ENCODE measurements at regions not wholly inside any gene's neighbourhood (a gene's known extent, or its start where the extent isn't known, plus 50 kb on each side); places are given as distances from the start of the nearest gene placed in this dataset.

DNA sequence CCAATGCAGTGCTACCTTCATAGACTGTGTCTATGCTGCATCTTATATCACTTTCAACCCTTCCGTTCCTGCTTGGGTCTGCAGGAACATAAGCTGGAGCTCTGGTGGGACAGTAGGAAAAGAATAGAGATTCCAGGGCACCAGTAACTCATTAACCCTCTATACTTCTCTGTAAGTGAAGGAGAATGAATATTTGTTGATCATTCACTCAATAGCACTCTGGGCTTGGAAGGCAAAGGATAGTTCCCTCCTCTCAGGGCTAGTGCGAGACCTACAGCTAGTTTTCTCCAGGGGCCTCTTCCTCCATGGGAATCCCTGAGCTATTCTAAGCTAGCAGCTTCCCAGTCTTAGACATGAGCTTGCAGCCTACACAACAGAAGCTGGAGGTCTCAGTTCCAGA, 84.7 kb downstream of the BMP4 start:
- Histone ChIP-seq H3K27me3 (ENCODE audit: insufficient read depth, low read length, poor library complexity) (no peaks in the 10 kb centered on the region), H3K9ac (ENCODE audit: low read depth, low read length) (no peak overlapping the region), H3K27ac (ENCODE audit: low read length) (no peak overlapping the region), H3K4me2 (ENCODE audit: insufficient read depth, low read length) (no peak overlapping the region), H3K79me2 (ENCODE audit: insufficient read depth, low read length) (no peaks in the 10 kb centered on the region), H3K36me3 (ENCODE audit: insufficient read depth, low read length) (no peaks in the 10 kb centered on the region), H3K4me1 (ENCODE audit: insufficient read depth, low read length) (no peaks in the 10 kb centered on the region), H4K20me1 (ENCODE audit: insufficient read depth, low read length) (no peaks in the 10 kb centered on the region), H3K4me3 (ENCODE audit: low read depth in 1 of 2, low read length in 2 of 2) (no peak overlapping the region), H3K9me3 (ENCODE audit: insufficient read depth, low read length, severe bottlenecking) (no peaks in the 10 kb centered on the region), H2AFZ (ENCODE audit: low read depth, low read length) (no peak overlapping the region)
- DNase-seq (no peak), ATAC-seq (ENCODE audit: insufficient read depth, low read depth) (no peak)
- TF ChIP-seq, protein P1, sequence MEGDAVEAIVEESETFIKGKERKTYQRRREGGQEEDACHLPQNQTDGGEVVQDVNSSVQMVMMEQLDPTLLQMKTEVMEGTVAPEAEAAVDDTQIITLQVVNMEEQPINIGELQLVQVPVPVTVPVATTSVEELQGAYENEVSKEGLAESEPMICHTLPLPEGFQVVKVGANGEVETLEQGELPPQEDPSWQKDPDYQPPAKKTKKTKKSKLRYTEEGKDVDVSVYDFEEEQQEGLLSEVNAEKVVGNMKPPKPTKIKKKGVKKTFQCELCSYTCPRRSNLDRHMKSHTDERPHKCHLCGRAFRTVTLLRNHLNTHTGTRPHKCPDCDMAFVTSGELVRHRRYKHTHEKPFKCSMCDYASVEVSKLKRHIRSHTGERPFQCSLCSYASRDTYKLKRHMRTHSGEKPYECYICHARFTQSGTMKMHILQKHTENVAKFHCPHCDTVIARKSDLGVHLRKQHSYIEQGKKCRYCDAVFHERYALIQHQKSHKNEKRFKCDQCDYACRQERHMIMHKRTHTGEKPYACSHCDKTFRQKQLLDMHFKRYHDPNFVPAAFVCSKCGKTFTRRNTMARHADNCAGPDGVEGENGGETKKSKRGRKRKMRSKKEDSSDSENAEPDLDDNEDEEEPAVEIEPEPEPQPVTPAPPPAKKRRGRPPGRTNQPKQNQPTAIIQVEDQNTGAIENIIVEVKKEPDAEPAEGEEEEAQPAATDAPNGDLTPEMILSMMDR (IDR thresholded peaks at IDR 0.05; ENCODE audit: borderline replicate concordance, extremely low read depth, low read length, poor library complexity, severe bottlenecking), result no peak
- TF ChIP-seq EZH2 (IDR thresholded peaks at IDR 0.05; ENCODE audit: borderline replicate concordance, low read depth, low read length, severe bottlenecking), result no peak

DNA sequence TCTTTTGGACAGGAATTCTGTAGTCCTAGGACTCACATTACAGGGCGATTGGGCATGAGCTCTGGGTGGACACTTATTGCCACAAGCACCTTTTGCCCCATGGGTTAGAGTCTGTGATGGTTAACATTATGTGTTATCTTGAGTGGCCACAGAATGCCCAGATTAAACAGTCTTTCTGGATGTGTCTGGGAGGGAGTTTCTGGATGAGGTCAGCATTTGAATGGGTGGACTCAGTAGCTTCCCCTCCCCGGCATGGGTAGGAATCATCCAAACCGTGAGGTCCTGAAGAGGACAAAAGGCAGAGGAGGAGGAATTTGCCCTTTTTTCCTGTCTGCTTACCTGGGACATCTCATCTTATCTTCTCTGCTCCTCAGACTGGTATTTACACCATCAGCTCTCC, 85.6 kb downstream of the BMP4 start:
- TF ChIP-seq EZH2 (IDR thresholded peaks at IDR 0.05; ENCODE audit: borderline replicate concordance, low read depth, low read length, severe bottlenecking), result no peak
- TF ChIP-seq, protein P1 (IDR thresholded peaks at IDR 0.05; ENCODE audit: borderline replicate concordance, extremely low read depth, low read length, poor library complexity, severe bottlenecking), result no peak
- Histone ChIP-seq H4K20me1 (ENCODE audit: insufficient read depth, low read length) (no peaks in the 10 kb centered on the region), H3K27me3 (ENCODE audit: insufficient read depth, low read length, poor library complexity) (no peaks in the 10 kb centered on the region), H2AFZ (ENCODE audit: low read depth, low read length) (no peak overlapping the region), H3K4me2 (ENCODE audit: insufficient read depth, low read length) (no peak overlapping the region), H3K4me1 (ENCODE audit: insufficient read depth, low read length) (no peaks in the 10 kb centered on the region), H3K9me3 (ENCODE audit: insufficient read depth, low read length, severe bottlenecking) (no peaks in the 10 kb centered on the region), H3K36me3 (ENCODE audit: insufficient read depth, low read length) (no peaks in the 10 kb centered on the region), H3K79me2 (ENCODE audit: insufficient read depth, low read length) (no peaks in the 10 kb centered on the region), H3K27ac (ENCODE audit: low read length) (no peak overlapping the region), H3K9ac (ENCODE audit: low read depth, low read length) (no peak overlapping the region), H3K4me3 (ENCODE audit: low read depth in 1 of 2, low read length in 2 of 2) (no peak overlapping the region)
- ATAC-seq (ENCODE audit: insufficient read depth, low read depth) (no peak), DNase-seq (no peak)

DNA sequence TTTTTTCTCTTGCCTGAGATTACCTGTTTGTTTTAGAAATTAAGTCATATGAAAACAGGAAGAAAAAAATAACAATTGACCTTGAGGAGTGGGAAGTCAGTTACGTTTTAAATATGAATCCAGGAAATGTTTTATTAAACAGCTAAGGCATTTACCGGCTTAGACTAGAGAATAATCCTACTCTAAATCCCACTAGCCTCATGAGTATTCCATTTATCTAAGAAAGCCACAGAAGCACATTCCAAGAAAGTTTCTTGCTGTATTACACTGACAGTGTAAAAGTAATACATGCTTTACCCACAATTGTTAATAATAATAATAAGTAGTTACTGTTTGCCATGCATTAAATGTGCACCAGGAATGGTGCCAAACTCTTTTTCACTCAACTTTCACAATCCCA, 90.9 kb downstream of the BMP4 start:
- TF ChIP-seq EZH2 (IDR thresholded peaks at IDR 0.05; ENCODE audit: borderline replicate concordance, low read depth, low read length, severe bottlenecking), result no peak
- TF ChIP-seq, protein P1 (IDR thresholded peaks at IDR 0.05; ENCODE audit: borderline replicate concordance, extremely low read depth, low read length, poor library complexity, severe bottlenecking), result no peak
- ATAC-seq (ENCODE audit: insufficient read depth, low read depth), result no peak
- H3K9ac ChIP-seq (ENCODE audit: low read depth, low read length), result no peak overlapping the region

DNA sequence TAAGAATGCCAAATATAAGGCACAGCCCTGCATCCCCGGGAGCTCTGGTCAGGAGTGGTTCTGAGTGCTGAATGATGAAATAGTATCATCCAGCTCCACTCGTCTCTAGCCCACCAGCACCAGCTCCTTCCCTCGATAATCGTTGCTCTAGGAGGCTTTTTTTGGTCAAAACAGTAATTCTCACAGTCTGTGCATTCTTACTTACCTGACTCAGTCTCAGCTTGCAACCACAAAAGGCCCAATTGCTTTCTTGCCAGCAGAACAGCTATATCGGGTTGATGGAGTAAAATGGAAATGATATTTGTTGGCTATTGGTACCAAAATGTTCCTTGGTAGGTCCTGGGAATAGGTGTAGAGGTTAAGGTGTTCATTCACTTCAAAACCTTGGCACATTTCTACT, 94.8 kb downstream of the BMP4 start:
- H3K79me2 ChIP-seq (ENCODE audit: insufficient read depth, low read length), result no peaks in the 10 kb centered on the region
- no peak for ATAC-seq (ENCODE audit: insufficient read depth, low read depth)
- no peak for DNase-seq
- H3K9ac ChIP-seq (ENCODE audit: low read depth, low read length), result no peak overlapping the region
- H2AFZ ChIP-seq (ENCODE audit: low read depth, low read length), result no peak overlapping the region
- no peak overlapping the region for H3K4me3 ChIP-seq (ENCODE audit: low read depth in 1 of 2, low read length in 2 of 2)
- H3K27me3 ChIP-seq (ENCODE audit: insufficient read depth, low read length, poor library complexity), result no peaks in the 10 kb centered on the region
- no peak overlapping the region for H3K4me2 ChIP-seq (ENCODE audit: insufficient read depth, low read length)
- H3K4me1 ChIP-seq (ENCODE audit: insufficient read depth, low read length), result no peaks in the 10 kb centered on the region
- H3K36me3 ChIP-seq (ENCODE audit: insufficient read depth, low read length), result no peaks in the 10 kb centered on the region
- no peaks in the 10 kb centered on the region for H4K20me1 ChIP-seq (ENCODE audit: insufficient read depth, low read length)
- H3K27ac ChIP-seq (ENCODE audit: low read length), result no peak overlapping the region
- no peaks in the 10 kb centered on the region for H3K9me3 ChIP-seq (ENCODE audit: insufficient read depth, low read length, severe bottlenecking)
- TF ChIP-seq, protein P1 (IDR thresholded peaks at IDR 0.05; ENCODE audit: borderline replicate concordance, extremely low read depth, low read length, poor library complexity, severe bottlenecking), result no peak
- TF ChIP-seq EZH2 (IDR thresholded peaks at IDR 0.05; ENCODE audit: borderline replicate concordance, low read depth, low read length, severe bottlenecking), result no peak

More for the DNA sequence above, 90.9 kb downstream of the BMP4 start:
- Histone ChIP-seq H2AFZ (ENCODE audit: low read depth, low read length) (no peak overlapping the region), H3K4me1 (ENCODE audit: insufficient read depth, low read length) (no peaks in the 10 kb centered on the region), H3K9me3 (ENCODE audit: insufficient read depth, low read length, severe bottlenecking) (no peaks in the 10 kb centered on the region), H4K20me1 (ENCODE audit: insufficient read depth, low read length) (no peaks in the 10 kb centered on the region), H3K79me2 (ENCODE audit: insufficient read depth, low read length) (no peaks in the 10 kb centered on the region), H3K27ac (ENCODE audit: low read length) (no peak overlapping the region), H3K4me3 (ENCODE audit: low read depth in 1 of 2, low read length in 2 of 2) (no peak overlapping the region), H3K36me3 (ENCODE audit: insufficient read depth, low read length) (no peaks in the 10 kb centered on the region), H3K4me2 (ENCODE audit: insufficient read depth, low read length) (no peak overlapping the region), H3K27me3 (ENCODE audit: insufficient read depth, low read length, poor library complexity) (no peaks in the 10 kb centered on the region)
- DNase-seq, result no peak

Measured in DND-41 (cell line).